ENCODE measurements at regions not wholly inside any gene's neighbourhood (a gene's known extent, or its start where the extent isn't known, plus 50 kb on each side); places are given as distances from the start of the nearest gene placed in this dataset.

DNA sequence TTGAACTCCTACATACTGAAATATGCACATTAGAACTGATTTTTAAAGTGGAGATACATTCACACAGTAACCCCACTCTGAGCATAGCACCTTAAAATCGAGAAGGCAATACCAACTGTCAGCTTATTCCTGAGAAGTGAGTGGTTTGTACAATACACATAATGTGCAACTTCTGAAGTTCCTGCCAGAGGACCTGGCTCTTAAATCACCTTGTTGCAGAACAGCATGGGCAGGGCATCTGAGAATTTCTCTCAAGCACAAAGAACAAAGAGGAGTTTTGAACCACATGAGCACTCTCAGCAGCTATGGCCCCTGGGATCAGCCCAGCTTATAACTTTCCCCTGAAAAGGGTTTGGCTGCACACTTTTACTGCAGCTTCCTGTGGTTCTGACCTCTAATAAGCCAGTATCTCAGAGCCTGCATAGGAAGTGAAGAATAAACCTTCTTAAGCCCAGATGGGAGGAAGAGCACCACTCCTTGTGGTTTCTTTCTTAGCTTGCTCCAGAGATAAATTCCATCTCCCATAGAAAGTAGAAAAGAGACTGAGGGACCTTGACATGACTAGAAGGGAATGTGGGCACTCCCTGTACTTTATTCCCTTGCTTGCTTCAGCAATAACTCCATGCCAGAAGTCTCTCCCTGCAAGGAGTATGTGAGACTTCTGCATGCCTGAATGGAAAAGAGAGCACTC, 862.3 kb downstream of the SUCLG1 start:
- H3K9ac ChIP-seq (ENCODE audit: control insufficient read depth, insufficient read depth, low read length): no peak overlapping the region
- H3K9me3 ChIP-seq (replicated peaks; ENCODE audit: control insufficient read depth, insufficient read depth, low read length): no peaks in the 10 kb centered on the region
- H2AFZ ChIP-seq (ENCODE audit: control insufficient read depth, low read depth, low read length): no peak overlapping the region
- no peaks in the 10 kb centered on the region for H3K79me2 ChIP-seq (ENCODE audit: control insufficient read depth, insufficient read depth, low read length)
- CTCF ChIA-PET: no interaction called here
- RAD21 ChIA-PET (ENCODE audit: unreplicated experiment): no interaction called here
- H3K27me3 ChIP-seq (replicated peaks in 1 of 2; ENCODE audit: control insufficient read depth in 2 of 2, insufficient read depth in 2 of 2, low read length in 1 of 2): no peaks in the 10 kb centered on the region
- SMC1A ChIA-PET (ENCODE audit: uncharacterized antibody, unreplicated experiment): interaction anchor here (2.0 kb wide), 1 partner anchor 8 kb away, joined by 6 read pairs; no protein-coding TSS in a partner anchor
- no peak overlapping the region for H3K4me3 ChIP-seq
- no peaks in the 10 kb centered on the region for H3K36me3 ChIP-seq (ENCODE audit: control insufficient read depth in 2 of 2, insufficient read depth in 2 of 2, low read length in 1 of 2)
- WGBS (ENCODE audit: insufficient coverage, insufficient replicate concordance, low lambda C conversion rate, missing lambda C conversion rate): 0% methylated on average over 1 of the region's 1 CpG
- POLR2A ChIA-PET: no interaction called here
- in situ Hi-C loops (cut with MboI) (no loop called here), intact Hi-C loops (cut with micrococcal nuclease; ENCODE audit: unreplicated experiment) (no loop called here)
- BruUV-seq (replicated peaks): no TSS peak
- no peak overlapping the region for H3K4me2 ChIP-seq (ENCODE audit: control insufficient read depth, insufficient read depth)
- FAIRE-seq: no peak
- no peak overlapping the region for H3K27ac ChIP-seq (ENCODE audit: control insufficient read depth, insufficient read depth)
- ATAC-seq: no peak
- no peak for DNase-seq (ENCODE audit: low read depth, low spot score)
- no peaks in the 10 kb centered on the region for H3K4me1 ChIP-seq (ENCODE audit: control insufficient read depth, insufficient read depth, low read length)
- H4K20me1 ChIP-seq (ENCODE audit: control insufficient read depth, insufficient read depth): no peaks in the 10 kb centered on the region
- no peak for TF ChIP-seq FOXK2 (IDR thresholded peaks at IDR 0.05)
- TF ChIP-seq RBBP5 (conservative IDR thresholded peaks at IDR 0.05): no peak
- no peak for TF ChIP-seq SREBF1 (IDR thresholded peaks at IDR 0.05; ENCODE audit: low read length)
- TF ChIP-seq HDAC6 (IDR thresholded peaks at IDR 0.05; ENCODE audit: unreplicated experiment): no peak
- TF ChIP-seq, protein P1, sequence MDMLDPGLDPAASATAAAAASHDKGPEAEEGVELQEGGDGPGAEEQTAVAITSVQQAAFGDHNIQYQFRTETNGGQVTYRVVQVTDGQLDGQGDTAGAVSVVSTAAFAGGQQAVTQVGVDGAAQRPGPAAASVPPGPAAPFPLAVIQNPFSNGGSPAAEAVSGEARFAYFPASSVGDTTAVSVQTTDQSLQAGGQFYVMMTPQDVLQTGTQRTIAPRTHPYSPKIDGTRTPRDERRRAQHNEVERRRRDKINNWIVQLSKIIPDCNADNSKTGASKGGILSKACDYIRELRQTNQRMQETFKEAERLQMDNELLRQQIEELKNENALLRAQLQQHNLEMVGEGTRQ (IDR thresholded peaks at IDR 0.05; ENCODE audit: borderline replicate concordance, low read depth, low read length): no peak
- TF ChIP-seq BRCA1 (IDR thresholded peaks at IDR 0.05; ENCODE audit: low read depth, low read length): no peak
- no peak for TF ChIP-seq TCF3 (IDR thresholded peaks at IDR 0.05; ENCODE audit: borderline replicate concordance, insufficient read depth, low read depth, low read length)
- TF ChIP-seq ZBTB4 (CRISPR knock-in tag; IDR thresholded peaks at IDR 0.05): no peak
- TF ChIP-seq, protein P2, sequence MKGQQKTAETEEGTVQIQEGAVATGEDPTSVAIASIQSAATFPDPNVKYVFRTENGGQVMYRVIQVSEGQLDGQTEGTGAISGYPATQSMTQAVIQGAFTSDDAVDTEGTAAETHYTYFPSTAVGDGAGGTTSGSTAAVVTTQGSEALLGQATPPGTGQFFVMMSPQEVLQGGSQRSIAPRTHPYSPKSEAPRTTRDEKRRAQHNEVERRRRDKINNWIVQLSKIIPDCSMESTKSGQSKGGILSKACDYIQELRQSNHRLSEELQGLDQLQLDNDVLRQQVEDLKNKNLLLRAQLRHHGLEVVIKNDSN (IDR thresholded peaks at IDR 0.05; ENCODE audit: borderline replicate concordance, extremely low read length, insufficient read depth, low read depth, low read length): no peak
- TF ChIP-seq, protein P3, sequence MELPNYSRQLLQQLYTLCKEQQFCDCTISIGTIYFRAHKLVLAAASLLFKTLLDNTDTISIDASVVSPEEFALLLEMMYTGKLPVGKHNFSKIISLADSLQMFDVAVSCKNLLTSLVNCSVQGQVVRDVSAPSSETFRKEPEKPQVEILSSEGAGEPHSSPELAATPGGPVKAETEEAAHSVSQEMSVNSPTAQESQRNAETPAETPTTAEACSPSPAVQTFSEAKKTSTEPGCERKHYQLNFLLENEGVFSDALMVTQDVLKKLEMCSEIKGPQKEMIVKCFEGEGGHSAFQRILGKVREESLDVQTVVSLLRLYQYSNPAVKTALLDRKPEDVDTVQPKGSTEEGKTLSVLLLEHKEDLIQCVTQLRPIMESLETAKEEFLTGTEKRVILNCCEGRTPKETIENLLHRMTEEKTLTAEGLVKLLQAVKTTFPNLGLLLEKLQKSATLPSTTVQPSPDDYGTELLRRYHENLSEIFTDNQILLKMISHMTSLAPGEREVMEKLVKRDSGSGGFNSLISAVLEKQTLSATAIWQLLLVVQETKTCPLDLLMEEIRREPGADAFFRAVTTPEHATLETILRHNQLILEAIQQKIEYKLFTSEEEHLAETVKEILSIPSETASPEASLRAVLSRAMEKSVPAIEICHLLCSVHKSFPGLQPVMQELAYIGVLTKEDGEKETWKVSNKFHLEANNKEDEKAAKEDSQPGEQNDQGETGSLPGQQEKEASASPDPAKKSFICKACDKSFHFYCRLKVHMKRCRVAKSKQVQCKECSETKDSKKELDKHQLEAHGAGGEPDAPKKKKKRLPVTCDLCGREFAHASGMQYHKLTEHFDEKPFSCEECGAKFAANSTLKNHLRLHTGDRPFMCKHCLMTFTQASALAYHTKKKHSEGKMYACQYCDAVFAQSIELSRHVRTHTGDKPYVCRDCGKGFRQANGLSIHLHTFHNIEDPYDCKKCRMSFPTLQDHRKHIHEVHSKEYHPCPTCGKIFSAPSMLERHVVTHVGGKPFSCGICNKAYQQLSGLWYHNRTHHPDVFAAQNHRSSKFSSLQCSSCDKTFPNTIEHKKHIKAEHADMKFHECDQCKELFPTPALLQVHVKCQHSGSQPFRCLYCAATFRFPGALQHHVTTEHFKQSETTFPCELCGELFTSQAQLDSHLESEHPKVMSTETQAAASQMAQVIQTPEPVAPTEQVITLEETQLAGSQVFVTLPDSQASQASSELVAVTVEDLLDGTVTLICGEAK (IDR thresholded peaks at IDR 0.05; ENCODE audit: borderline replicate concordance): no peak
- no peak for TF ChIP-seq RAD51 (IDR thresholded peaks at IDR 0.05)
- no peak for TF ChIP-seq CREB1 (IDR thresholded peaks at IDR 0.05; ENCODE audit: low read depth)
- no peak for TF ChIP-seq DPF2 (IDR thresholded peaks at IDR 0.05)
- no peak for TF ChIP-seq SUPT20H (IDR thresholded peaks at IDR 0.05; ENCODE audit: borderline replicate concordance, control insufficient read depth, low read depth, low read length)
- TF ChIP-seq JUNB (IDR thresholded peaks at IDR 0.05): no peak
